Stimulated activated naive CD8-positive, alpha-beta T cell treated with anti-CD3 and anti-CD28 coated beads, Interleukin-15, Interleukin-2, amounts not matched to agents 100 U/mL and 50 U/mL, for 24 hours (primary cell): ENCODE measurements at regions not wholly inside any gene's neighbourhood (a gene's known extent, or its start where the extent isn't known, plus 50 kb on each side); places are given as distances from the start of the nearest gene placed in this dataset.

Source experiments
- ATAC-seq: fragments of 150-1000 bp; cut with Tn5 transposase; one replicate; pipeline ENCODE4 v1.10.0; 2021
- DNase-seq: peaks from one replicate; pipeline ENCODE4 v3.0.0; 2021

GRCh38 chr3:86731501-86731901 lies 259.4 kb downstream of the VGLL3 start:
- DNase-seq (no peak), ATAC-seq (no peak)

GRCh38 chr3:86723433-86723832 lies 267.5 kb downstream of the VGLL3 start:
- ATAC-seq (no peak), DNase-seq (no peak)

GRCh38 chr3:86711634-86712033 lies 279.3 kb downstream of the VGLL3 start:
- DNase-seq (no peak), ATAC-seq (no peak)

DNA sequence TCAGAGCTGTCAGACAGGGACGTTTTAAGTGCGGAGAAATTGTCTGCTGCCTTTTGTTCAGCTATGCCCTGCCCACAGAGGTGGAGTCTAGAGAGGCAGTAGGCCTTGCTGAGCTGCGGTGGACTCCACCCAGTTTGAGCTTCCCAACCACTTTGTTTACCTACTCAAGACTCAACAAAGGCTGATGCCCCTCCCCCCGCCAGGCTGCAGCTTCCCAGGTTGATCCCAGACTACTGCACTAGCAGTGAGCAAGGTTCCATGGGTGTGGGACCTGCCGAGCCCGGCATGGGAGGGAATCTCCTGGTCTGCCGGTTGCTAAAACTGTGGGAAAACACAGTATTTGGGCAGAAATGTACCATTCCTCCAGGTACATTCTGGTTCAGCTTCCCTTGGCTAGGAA lies 282.1 kb downstream of the VGLL3 start:
- ATAC-seq: no peak

DNA sequence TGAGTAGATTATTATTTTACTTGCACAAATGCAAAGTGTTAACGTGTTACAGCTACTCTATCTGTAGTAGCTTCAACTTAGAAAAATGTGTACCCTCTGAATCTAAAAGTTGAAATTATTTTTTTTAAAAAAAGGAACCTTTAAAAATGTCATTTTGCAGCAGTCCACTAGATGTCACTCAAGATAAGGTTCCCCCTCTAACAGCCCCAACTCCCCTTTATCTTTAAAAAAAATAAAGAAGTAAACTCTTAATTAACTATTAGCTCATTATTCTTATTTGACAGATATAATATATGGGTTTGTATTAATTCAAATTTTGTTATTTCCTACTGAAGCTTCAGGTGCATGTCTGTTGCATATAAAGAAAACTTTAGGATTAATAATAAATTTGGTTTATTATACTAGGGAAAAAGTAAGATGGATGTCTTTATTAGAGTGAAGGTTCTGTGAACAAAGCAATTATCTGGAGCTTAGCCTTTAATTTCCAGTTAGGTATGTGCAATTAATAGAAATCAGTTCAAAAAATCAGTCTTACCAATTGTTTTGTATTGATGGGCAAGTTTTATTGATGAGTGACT lies 288.5 kb downstream of the VGLL3 start:
- DNase-seq (no peak), ATAC-seq (no peak)

More for the DNA sequence above, 282.1 kb downstream of the VGLL3 start:
- no peak for DNase-seq

DNA sequence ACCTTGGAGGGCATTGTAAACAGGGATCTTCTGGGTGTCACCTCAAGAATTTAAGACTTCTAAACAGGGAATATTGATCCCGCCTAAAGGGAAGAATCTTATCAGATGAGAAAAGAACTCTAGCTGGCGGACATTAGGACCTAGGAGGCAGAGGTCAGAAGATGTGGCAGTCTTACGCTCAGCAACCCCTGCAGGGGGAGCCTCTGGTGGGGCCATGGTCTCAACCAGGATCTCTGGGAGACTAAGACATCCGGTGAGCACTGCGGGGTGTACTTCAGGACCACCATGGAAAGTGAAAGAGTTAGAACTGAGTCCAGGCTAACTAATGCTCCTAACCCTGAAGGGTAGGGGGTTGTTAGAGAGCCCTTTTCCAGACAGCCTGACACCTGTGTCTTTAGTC lies 295.2 kb downstream of the VGLL3 start:
- no peak for DNase-seq
- ATAC-seq: no peak

DNA sequence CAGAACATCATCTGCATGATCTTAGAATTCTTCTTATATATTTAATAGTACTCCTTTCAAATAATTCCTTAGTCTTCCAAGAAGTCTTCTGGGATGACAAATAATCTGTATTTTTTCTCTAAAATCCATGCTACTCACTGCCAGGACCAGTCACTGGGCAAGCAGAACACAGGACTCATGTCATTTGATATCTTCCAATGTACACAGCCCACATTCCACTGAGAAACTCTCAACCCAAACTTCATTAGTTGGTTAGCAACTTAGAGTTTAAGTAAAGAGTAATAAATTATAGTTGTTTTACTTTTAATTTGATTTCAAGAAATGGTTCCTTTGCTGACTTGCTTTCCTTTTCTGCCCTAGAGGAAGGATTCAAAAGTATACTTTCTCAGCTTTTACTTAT lies 317.0 kb downstream of the VGLL3 start:
- no peak for ATAC-seq
- DNase-seq: no peak

DNA sequence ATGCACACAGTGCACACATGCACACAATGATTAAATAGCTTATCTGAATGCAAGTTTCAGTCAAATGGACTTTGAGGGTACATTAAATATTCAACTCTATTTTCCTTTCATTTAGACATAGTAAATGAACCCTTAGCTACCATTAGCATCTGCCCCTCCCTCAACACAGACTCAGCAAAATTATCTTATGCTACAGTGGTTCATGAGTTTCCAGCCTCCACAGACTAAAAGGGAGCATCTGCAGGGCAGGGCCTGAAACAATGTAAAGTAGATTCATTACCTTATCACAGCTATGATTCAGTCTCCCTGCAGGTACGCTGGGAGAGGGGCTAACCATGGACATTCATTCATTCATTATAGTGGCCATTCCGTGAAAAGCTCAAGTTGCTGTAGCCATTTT lies 329.1 kb downstream of the VGLL3 start:
- ATAC-seq: no peak
- DNase-seq: no peak

GRCh38 chr3:86658876-86659275 lies 332.1 kb downstream of the VGLL3 start:
- ATAC-seq: no peak
- DNase-seq: no peak

DNA sequence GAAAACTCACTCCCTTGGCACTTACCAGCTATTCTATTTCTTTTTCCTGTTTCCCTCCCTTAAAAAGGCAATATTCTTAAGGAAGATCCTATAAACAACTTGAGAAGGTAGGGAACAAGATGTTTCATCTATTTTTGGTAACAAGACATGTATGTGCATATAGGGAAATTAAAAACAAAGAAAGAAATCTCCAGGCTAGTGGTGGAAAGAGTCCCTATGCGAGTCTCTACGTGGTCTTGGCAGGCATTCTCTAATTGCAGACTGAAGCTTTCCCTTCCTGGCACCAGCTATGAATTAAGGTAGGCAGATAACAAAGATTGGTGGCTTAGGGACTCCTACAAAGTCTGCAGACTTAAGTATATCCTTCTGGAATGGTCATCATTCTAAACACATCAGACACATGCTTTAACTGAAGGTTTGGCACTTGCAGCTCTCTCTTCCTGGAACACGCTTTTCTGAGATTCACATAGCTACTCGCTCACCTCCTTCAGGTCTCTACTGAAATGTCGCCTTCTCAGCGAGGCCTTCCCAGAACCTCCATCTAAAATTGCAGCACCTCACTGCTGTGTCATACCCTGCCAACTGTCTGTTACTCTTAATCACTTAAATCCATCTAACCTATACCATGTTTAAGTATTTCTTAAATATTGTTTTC lies 336.0 kb downstream of the VGLL3 start:
- DNase-seq: no peak
- no peak for ATAC-seq

GRCh38 chr3:86653661-86654205 lies 337.2 kb downstream of the VGLL3 start:
- ATAC-seq: no peak

DNA sequence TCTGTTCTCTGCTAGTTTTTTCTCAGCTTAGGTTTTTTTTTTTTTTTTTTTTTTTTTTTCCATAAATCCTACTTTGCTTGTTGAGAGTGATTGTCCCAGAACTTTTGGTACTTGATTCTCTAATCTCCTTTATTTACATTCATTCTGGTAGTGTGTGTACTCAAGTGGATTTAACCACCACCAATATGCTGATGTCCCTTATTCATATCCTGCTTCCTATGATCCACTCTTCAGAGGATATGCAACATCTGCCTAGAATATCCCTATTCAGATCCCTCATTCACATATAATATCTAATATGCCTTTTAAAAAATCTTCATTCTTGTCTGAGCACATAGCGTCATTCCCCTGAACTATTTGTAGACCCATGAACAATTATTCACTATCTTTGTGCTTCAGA lies 342.9 kb downstream of the VGLL3 start:
- no peak for ATAC-seq

More at GRCh38 chr3:86653661-86654205, 337.2 kb downstream of the VGLL3 start:
- DNase-seq: no peak

GRCh38 chr3:86645756-86646155 lies 345.2 kb downstream of the VGLL3 start:
- no peak for DNase-seq
- ATAC-seq: no peak

More for the DNA sequence above, 342.9 kb downstream of the VGLL3 start:
- DNase-seq: no peak

- no peak for DNase-seq
- no peak for ATAC-seq
Measured at GRCh38 chr3:86634361-86634760, 356.6 kb downstream of the VGLL3 start.

DNA sequence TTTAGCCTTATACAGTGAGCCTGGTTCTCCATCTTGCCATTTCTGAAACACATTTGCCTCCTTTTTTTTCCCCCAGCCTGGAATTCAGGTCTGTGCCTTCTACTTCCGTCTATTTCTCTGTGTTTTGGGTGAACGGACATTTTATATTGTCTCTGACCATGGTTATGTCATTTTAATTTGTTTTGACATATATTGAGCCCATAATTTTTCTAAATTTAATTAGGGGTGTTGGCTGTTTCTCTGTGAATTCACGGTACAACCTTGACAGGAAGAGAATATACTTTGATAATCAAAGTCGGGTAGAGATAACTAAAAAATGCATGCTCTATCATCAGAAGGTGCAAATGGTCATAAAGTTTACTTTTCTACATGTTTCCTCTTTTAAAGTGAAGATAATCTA lies 361.4 kb downstream of the VGLL3 start:
- no peak for DNase-seq

GRCh38 chr3:86624192-86624591 lies 366.8 kb downstream of the VGLL3 start:
- DNase-seq (no peak), ATAC-seq (no peak)

More for the DNA sequence above, 361.4 kb downstream of the VGLL3 start:
- ATAC-seq: no peak

DNA sequence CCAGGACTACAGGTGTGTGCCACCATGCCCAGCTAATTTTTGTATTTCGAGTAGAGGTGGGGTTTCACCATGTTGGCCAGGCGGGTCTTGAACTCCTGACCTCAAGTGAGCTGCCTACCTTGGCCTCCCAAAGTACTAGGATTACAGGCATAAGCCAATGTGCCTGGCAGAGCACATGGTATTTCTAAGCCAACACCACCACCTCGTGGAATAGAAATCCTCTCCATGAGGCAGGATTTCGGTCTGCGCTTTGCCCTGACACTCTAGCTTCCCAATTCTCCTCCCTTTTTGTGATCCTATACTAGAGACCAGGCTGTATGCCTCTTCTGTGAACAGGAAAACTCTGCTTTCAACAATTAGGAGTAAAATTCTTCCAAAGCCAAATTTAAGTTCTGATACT lies 372.2 kb downstream of the VGLL3 start:
- ATAC-seq (no peak), DNase-seq (no peak)

DNA sequence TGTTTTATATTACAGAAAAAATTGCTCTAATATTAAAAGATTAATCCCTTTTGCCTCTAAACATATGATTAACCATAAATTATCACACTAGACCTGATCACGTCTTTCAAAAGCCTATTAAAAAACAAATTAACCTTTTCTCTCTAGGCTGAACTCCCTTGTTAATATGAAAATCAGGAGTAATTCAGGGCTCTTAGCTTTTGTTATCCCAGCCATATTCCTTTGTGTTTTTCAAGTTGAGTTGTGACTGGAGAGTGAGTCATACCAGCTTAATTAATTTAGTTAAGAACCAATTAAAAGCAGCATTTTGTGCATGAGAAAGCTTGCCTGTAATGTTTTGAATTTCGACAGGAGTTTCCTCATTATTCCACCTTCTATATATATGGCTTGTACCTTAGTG lies 385.8 kb downstream of the VGLL3 start:
- no peak for DNase-seq
- no peak for ATAC-seq

DNA sequence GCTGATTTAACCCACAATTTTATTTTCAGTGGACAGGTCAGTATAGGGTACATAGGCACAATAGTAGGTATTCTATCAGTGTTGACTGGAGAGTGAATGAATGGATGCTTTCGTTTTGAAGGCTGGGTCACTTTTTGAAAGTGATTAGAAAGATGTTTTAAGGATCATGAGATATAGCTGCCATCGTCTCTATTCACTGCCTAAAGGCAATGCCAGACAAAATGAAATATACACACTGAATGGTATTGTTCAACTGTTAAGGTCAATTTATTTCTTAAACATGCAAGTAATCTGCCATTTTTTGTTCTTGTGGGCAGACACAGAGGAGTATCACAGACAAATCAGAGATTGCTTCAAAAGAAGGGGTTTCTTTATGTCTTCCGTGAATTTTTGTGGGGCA lies 395.3 kb downstream of the VGLL3 start:
- DNase-seq: no peak
- ATAC-seq: no peak

DNA sequence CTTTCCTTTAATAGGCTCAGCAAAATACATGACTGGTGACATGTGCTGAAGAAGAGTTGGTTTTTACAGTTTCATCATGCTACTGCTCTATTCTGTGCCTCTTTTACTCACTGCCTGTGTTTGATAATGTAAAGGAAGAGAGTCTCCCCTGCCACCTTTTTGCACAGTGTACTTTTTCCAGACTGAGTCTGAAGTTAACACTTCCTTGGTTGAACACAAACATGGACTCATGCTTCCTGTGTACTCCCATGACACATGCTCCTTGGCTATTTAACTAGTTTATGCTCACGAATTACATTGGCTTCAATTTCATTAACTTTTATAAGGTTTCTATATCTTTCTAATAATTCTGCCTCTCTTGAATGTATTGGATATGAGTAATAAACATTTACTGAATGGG lies 396.1 kb downstream of the VGLL3 start:
- ATAC-seq (no peak), DNase-seq (no peak)

GRCh38 chr3:86578071-86578470 lies 412.9 kb downstream of the VGLL3 start:
- DNase-seq: no peak
- ATAC-seq: no peak

- DNase-seq (no peak), ATAC-seq (no peak)
Measured at GRCh38 chr3:86563400-86563970, 427.5 kb downstream of the VGLL3 start.

GRCh38 chr3:86562090-86562489 lies 428.9 kb downstream of the VGLL3 start:
- DNase-seq (no peak), ATAC-seq (no peak)

DNA sequence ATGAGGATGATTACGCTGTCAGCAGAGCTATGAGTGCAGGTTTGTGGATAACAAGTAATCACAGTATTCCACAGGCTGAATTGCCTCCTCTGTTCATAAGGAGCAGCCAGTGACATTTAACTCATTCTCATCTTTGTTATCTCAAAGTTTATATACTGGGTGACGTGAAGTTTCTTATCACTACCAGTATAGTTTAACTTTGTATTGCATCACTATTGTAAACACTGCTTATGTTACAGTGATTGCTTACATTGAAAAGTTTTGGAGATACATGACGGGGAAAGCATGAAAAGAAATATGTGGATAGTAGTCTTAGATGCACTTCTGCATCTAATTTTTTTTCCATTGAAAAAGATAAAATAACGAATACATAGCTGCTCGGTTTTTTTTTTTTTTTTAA lies 429.7 kb downstream of the VGLL3 start:
- DNase-seq: no peak
- no peak for ATAC-seq
